ENCODE measurements at regions not wholly inside any gene's neighbourhood (a gene's known extent, or its start where the extent isn't known, plus 50 kb on each side); places are given as distances from the start of the nearest gene placed in this dataset.

DNA sequence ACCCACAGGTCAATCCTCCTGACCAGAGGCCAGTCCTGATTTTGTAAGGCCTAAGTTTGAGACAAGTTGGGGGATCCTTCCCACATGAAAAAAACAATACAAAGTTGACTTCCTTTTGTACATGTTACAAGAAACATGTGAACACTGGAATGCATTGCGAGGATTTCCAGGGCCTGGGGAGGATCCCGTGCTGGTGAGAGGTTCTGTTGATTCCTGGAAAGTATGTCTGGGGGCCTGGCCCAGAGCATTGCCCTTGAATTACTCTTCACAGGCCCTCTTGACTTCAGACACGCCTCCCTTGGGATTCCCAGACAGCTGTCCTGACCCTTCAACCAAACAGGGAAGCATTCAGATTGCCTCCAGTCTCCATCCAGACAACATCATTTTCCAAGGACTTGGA is 234.2 kb upstream of the IRX2 start:
- TF ChIP-seq, protein P1, sequence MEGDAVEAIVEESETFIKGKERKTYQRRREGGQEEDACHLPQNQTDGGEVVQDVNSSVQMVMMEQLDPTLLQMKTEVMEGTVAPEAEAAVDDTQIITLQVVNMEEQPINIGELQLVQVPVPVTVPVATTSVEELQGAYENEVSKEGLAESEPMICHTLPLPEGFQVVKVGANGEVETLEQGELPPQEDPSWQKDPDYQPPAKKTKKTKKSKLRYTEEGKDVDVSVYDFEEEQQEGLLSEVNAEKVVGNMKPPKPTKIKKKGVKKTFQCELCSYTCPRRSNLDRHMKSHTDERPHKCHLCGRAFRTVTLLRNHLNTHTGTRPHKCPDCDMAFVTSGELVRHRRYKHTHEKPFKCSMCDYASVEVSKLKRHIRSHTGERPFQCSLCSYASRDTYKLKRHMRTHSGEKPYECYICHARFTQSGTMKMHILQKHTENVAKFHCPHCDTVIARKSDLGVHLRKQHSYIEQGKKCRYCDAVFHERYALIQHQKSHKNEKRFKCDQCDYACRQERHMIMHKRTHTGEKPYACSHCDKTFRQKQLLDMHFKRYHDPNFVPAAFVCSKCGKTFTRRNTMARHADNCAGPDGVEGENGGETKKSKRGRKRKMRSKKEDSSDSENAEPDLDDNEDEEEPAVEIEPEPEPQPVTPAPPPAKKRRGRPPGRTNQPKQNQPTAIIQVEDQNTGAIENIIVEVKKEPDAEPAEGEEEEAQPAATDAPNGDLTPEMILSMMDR (IDR thresholded peaks at IDR 0.05; ENCODE audit: borderline replicate concordance, control extremely low read depth, extremely low read depth, insufficient read depth, missing control alignments): no peak
- no peak for DNase-seq (ENCODE audit: low spot score)
- in situ Hi-C loops (cut with MboI; ENCODE audit: low sequenced_read_pairs, unreplicated experiment): no loop called here

DNA sequence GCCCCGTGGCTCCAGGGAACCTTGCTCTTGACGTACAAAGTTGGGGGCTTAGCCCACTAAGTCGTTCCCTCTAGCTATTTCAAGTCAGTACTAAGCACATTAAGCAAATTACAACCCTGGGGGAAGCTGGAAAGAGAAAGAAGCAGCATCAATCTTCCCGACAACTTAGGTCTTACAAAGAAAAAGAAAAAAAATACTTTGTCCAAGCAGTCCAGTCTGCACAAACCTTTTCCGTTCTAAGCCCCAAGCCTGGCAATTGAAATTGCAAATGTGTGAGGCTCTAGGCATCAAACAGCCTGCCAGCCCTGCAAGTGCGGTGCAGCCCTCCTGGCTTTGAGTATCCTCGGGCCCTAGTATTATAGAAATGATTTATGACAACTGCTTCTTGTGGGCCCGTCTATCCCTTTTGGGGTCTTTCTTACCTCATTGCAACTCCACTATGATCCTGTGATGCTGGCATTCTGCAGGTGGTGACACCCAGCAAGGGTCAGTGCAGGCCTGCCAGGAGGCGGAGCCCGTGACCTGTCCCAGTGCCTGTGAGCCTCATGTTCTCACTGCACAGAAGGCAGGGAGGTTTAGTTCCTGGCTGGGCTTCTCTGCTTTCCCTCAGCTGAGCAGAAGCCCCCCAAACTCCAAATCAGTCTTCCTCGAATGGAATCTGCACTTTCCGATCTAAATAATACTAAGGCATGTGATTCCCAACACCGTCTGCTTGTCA is 232.3 kb upstream of the IRX2 start:
- no peak for DNase-seq (ENCODE audit: low spot score)
- in situ Hi-C loops (cut with MboI; ENCODE audit: low sequenced_read_pairs, unreplicated experiment): no loop called here
- TF ChIP-seq, protein P1 (IDR thresholded peaks at IDR 0.05; ENCODE audit: borderline replicate concordance, control extremely low read depth, extremely low read depth, insufficient read depth, missing control alignments): no peak

DNA sequence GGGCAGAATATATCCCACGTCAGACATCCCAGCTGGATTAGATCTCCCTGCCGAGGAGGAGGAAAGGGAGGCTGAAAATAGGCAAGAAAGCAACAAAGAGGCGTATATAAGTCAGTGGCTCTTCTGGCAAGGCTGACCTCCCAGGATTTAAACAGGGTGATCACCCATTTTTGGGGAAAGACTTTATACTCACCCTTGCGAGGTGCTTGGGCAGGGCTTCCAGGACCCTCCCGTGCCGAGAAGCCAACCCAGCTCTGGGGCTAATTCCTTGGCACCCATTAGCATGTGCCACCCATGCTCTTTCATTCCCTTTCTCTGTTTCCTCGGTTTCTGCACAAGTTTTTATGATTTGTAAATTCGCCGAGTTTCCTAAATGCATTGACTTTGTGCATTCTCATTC is 230.2 kb upstream of the IRX2 start:
- in situ Hi-C loops (cut with MboI; ENCODE audit: low sequenced_read_pairs, unreplicated experiment): no loop called here
- DNase-seq (ENCODE audit: low spot score): no peak
- TF ChIP-seq, protein P1 (IDR thresholded peaks at IDR 0.05; ENCODE audit: borderline replicate concordance, control extremely low read depth, extremely low read depth, insufficient read depth, missing control alignments): no peak

DNA sequence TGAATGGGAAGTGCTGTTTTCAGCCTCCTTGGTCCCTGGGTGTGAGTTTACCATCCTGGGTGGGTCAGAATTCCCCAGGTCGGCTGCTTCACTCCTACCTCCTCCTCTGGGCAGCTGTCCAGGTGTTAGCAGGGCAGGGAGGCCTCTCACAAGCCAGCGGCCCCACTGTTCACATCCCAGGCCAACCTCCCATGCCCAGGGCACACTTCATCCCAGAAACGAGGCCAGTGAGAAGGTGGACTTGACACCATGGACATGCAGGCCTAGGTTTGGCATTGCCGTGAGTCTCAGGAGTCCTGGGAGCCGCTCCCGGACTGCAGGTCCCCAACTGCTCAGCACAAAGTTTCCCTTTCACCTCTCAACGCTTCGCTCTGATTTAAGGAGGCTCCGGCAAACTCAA is 229.6 kb upstream of the IRX2 start:
- no peak for DNase-seq (ENCODE audit: low spot score)
- TF ChIP-seq, protein P1 (IDR thresholded peaks at IDR 0.05; ENCODE audit: borderline replicate concordance, control extremely low read depth, extremely low read depth, insufficient read depth, missing control alignments): no peak
- in situ Hi-C loops (cut with MboI; ENCODE audit: low sequenced_read_pairs, unreplicated experiment): no loop called here

DNA sequence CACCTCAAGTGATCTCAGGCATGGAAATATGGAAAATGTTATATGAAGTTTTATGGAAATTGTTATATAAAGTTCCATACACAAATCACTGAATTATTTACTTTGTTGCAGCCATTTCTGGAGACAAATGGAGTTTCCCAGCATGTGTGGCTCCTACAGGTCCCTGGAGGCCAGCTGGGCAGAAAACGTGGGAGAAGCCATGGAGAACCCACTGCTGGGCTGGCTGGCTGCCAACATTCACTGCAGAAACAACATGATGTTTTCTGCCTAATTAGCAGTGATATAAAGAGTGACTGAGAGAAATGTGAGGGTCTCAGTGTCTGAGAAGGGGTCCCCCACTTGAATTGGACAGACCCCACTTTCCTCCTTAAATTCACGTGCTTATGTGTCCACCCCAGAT is 208.8 kb upstream of the IRX2 start:
- TF ChIP-seq, protein P1 (IDR thresholded peaks at IDR 0.05; ENCODE audit: borderline replicate concordance, control extremely low read depth, extremely low read depth, insufficient read depth, missing control alignments): no peak
- in situ Hi-C loops (cut with MboI; ENCODE audit: low sequenced_read_pairs, unreplicated experiment): no loop called here
- no peak for DNase-seq (ENCODE audit: low spot score)

DNA sequence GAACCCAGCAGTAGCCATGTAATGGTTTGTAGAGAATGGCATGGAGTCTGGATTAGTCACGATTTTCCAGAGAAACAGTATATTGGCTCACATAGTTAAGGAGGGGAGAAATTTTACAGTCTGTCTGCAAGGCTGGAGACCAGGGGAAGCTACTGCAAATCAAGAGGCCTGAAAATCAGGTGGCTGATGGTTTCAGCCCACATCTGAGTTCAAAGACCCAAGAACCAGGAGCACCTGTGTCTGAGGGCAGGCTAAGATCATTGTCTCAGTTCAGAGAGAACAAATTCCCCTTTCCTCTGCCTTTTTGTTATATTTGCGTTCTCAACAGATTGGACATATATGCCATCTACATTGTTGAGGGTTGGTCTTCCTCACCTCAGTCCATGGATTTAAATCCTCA is 207.5 kb upstream of the IRX2 start:
- TF ChIP-seq, protein P1 (IDR thresholded peaks at IDR 0.05; ENCODE audit: borderline replicate concordance, control extremely low read depth, extremely low read depth, insufficient read depth, missing control alignments): no peak
- no peak for DNase-seq (ENCODE audit: low spot score)
- in situ Hi-C loops (cut with MboI; ENCODE audit: low sequenced_read_pairs, unreplicated experiment): no loop called here
